ENCODE measurements at regions not wholly inside any gene's neighbourhood (a gene's known extent, or its start where the extent isn't known, plus 50 kb on each side); places are given as distances from the start of the nearest gene placed in this dataset.

DNA sequence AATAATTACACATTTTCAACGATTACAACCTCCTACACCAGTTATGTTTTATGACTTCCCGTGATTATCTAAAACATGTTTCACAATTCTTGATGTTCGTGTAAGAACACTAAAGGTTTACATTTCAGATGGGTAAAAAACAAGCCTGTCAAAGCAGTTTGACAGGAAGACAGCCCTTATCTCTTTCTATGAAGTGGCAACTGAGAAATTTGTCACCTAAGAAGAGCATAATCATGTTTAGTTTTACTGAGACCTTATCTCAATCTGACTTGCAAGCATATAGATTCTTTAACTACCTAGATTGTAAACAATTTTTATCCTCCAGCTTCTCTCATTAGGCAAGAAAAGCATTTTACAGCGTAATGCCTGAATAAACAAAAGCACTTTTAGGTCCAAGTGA lies 218.4 kb upstream of the ZBED5 start:
- TF ChIP-seq, protein P1, sequence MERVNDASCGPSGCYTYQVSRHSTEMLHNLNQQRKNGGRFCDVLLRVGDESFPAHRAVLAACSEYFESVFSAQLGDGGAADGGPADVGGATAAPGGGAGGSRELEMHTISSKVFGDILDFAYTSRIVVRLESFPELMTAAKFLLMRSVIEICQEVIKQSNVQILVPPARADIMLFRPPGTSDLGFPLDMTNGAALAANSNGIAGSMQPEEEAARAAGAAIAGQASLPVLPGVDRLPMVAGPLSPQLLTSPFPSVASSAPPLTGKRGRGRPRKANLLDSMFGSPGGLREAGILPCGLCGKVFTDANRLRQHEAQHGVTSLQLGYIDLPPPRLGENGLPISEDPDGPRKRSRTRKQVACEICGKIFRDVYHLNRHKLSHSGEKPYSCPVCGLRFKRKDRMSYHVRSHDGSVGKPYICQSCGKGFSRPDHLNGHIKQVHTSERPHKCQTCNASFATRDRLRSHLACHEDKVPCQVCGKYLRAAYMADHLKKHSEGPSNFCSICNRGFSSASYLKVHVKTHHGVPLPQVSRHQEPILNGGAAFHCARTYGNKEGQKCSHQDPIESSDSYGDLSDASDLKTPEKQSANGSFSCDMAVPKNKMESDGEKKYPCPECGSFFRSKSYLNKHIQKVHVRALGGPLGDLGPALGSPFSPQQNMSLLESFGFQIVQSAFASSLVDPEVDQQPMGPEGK (CRISPR knock-in tag; IDR thresholded peaks at IDR 0.05; ENCODE audit: borderline replicate concordance), result no peak
- TF ChIP-seq POU6F1 (CRISPR knock-in tag; IDR thresholded peaks at IDR 0.05; ENCODE audit: borderline replicate concordance, low read depth) (no peak), RARB (CRISPR knock-in tag; IDR thresholded peaks at IDR 0.05) (no peak), ARNTL (CRISPR knock-in tag; IDR thresholded peaks at IDR 0.05; ENCODE audit: borderline replicate concordance, low read depth) (no peak), SNAI2 (CRISPR knock-in tag; IDR thresholded peaks at IDR 0.05) (no peak), ZFP30 (CRISPR knock-in tag; IDR thresholded peaks at IDR 0.05) (no peak), OSR1 (CRISPR knock-in tag; IDR thresholded peaks at IDR 0.05) (no peak), ZC3H10 (CRISPR knock-in tag; IDR thresholded peaks at IDR 0.05) (no peak), GLIS3 (CRISPR knock-in tag; IDR thresholded peaks at IDR 0.05) (no peak), CSRNP3 (CRISPR knock-in tag; IDR thresholded peaks at IDR 0.05) (no peak), CSDC2 (CRISPR knock-in tag; IDR thresholded peaks at IDR 0.05) (no peak)

Data from SK-N-SH treated with all-trans-retinoic acid at 6 μM for 48 hours (cell line).